Activated CD8-positive, alpha-beta memory T cell treated with anti-CD3 and anti-CD28 coated beads, Interleukin-2, amount 10 ng/mL, durations not matched to agents 7 days and 5 days (primary cell): ENCODE measurements at regions not wholly inside any gene's neighbourhood (a gene's known extent, or its start where the extent isn't known, plus 50 kb on each side); places are given as distances from the start of the nearest gene placed in this dataset.

Experiments
- ATAC-seq: fragments of 150-1000 bp; cut with Tn5 transposase; one replicate; pipeline ENCODE4 v1.10.0; 2021; ENCODE audit warnings: moderate library complexity
- CTCF ChIA-PET: fragments of 350-600 bp; sonication (Branson Sonifier 250); formaldehyde crosslinking; loops from one replicate; lab custom pipeline; 2021; ENCODE audit warnings: antibody characterized with exemption; lab: Charles Lee
- DNase-seq: peaks from one replicate; pipeline ENCODE4 v3.0.0-alpha.2; 2020
- H3K27ac Mint-ChIP-seq: one replicate; pipeline ENCODE4 v1.8.0; 2021; ENCODE audit warnings: mild to moderate bottlenecking, mixed read lengths
- H3K27me3 Mint-ChIP-seq: one replicate; pipeline ENCODE4 v1.8.0; 2021; ENCODE audit warnings: mixed read lengths
- H3K36me3 Mint-ChIP-seq: one replicate; pipeline ENCODE4 v1.8.0; 2021; ENCODE audit warnings: mild to moderate bottlenecking, mixed read lengths
- H3K4me1 Mint-ChIP-seq: one replicate; pipeline ENCODE4 v1.8.0; 2021; ENCODE audit warnings: mixed read lengths
- H3K4me3 Mint-ChIP-seq: one replicate; pipeline ENCODE4 v1.8.0; 2021; ENCODE audit warnings: mild to moderate bottlenecking, moderate library complexity, mixed read lengths
- H3K9me3 Mint-ChIP-seq: one replicate; pipeline ENCODE4 v1.8.0; 2022; ENCODE audit warnings: low read depth, mixed read lengths

- H3K9me3 Mint-ChIP-seq: no peaks in the 10 kb centered on the region
- CTCF ChIA-PET: no interaction called here
Observed at GRCh38 chr2:145185696-145186095, 665.8 kb upstream of the ZEB2 start.

GRCh38 chr2:145184741-145185651 lies 665.1 kb upstream of the ZEB2 start:
- CTCF ChIA-PET: no interaction called here
- H3K27me3 Mint-ChIP-seq: peaks cover 5% of the 10 kb centered on the region
- ATAC-seq: no peak

More at GRCh38 chr2:145185696-145186095, 665.8 kb upstream of the ZEB2 start:
- peaks cover 5% of the 10 kb centered on the region for H3K27me3 Mint-ChIP-seq
- H3K36me3 Mint-ChIP-seq: no peaks in the 10 kb centered on the region
- DNase-seq (no peak), ATAC-seq (no peak)
- no peaks in the 10 kb centered on the region for H3K4me1 Mint-ChIP-seq
- no peak overlapping the region for H3K27ac Mint-ChIP-seq
- no peak overlapping the region for H3K4me3 Mint-ChIP-seq

GRCh38 chr2:145169285-145169684 lies 649.4 kb upstream of the ZEB2 start:
- CTCF ChIA-PET: no interaction called here
- no peak for ATAC-seq
- H3K36me3 Mint-ChIP-seq: no peaks in the 10 kb centered on the region

More at GRCh38 chr2:145184741-145185651, 665.1 kb upstream of the ZEB2 start:
- DNase-seq: no peak
- H3K4me1 Mint-ChIP-seq: no peaks in the 10 kb centered on the region
- H3K36me3 Mint-ChIP-seq: no peaks in the 10 kb centered on the region
- H3K4me3 Mint-ChIP-seq: no peak overlapping the region
- no peak overlapping the region for H3K27ac Mint-ChIP-seq
- no peaks in the 10 kb centered on the region for H3K9me3 Mint-ChIP-seq

GRCh38 chr2:145168091-145168490 lies 648.2 kb upstream of the ZEB2 start:
- Mint-ChIP-seq H3K27ac (no peak overlapping the region), H3K9me3 (no peaks in the 10 kb centered on the region), H3K4me3 (no peak overlapping the region), H3K4me1 (no peaks in the 10 kb centered on the region), H3K36me3 (no peaks in the 10 kb centered on the region), H3K27me3 (no peaks in the 10 kb centered on the region)
- ATAC-seq (no peak), DNase-seq (no peak)
- CTCF ChIA-PET: interaction anchor here (1.2 kb wide), 1 partner anchor 13 kb away, joined by 3 read pairs; no protein-coding TSS in a partner anchor

More at GRCh38 chr2:145169285-145169684, 649.4 kb upstream of the ZEB2 start:
- Mint-ChIP-seq H3K4me1 (no peaks in the 10 kb centered on the region), H3K9me3 (no peaks in the 10 kb centered on the region), H3K4me3 (no peak overlapping the region), H3K27ac (no peak overlapping the region), H3K27me3 (no peaks in the 10 kb centered on the region)
- no peak for DNase-seq

- no peaks in the 10 kb centered on the region for H3K4me1 Mint-ChIP-seq
- no peaks in the 10 kb centered on the region for H3K27me3 Mint-ChIP-seq
- ATAC-seq (no peak), DNase-seq (no peak)
- H3K27ac Mint-ChIP-seq: no peak overlapping the region
- H3K4me3 Mint-ChIP-seq: no peak overlapping the region
- H3K9me3 Mint-ChIP-seq: peaks cover 3% of the 10 kb centered on the region
- no peaks in the 10 kb centered on the region for H3K36me3 Mint-ChIP-seq
- CTCF ChIA-PET: no interaction called here
Observed at GRCh38 chr2:145166731-145167302, 646.9 kb upstream of the ZEB2 start.

GRCh38 chr2:145161656-145162055 lies 641.7 kb upstream of the ZEB2 start:
- H3K9me3 Mint-ChIP-seq: peaks cover 3% of the 10 kb centered on the region
- no peaks in the 10 kb centered on the region for H3K4me1 Mint-ChIP-seq
- ATAC-seq: no peak

GRCh38 chr2:145160855-145161254 lies 640.9 kb upstream of the ZEB2 start:
- Mint-ChIP-seq H3K27ac (no peak overlapping the region), H3K4me3 (no peak overlapping the region), H3K27me3 (no peaks in the 10 kb centered on the region), H3K4me1 (no peaks in the 10 kb centered on the region), H3K36me3 (no peaks in the 10 kb centered on the region), H3K9me3 (peaks cover 3% of the 10 kb centered on the region)
- DNase-seq (no peak), ATAC-seq (no peak)
- CTCF ChIA-PET: no interaction called here

More at GRCh38 chr2:145161656-145162055, 641.7 kb upstream of the ZEB2 start:
- CTCF ChIA-PET: no interaction called here
- H3K27me3 Mint-ChIP-seq: no peaks in the 10 kb centered on the region
- no peaks in the 10 kb centered on the region for H3K36me3 Mint-ChIP-seq
- no peak overlapping the region for H3K27ac Mint-ChIP-seq
- DNase-seq: no peak
- no peak overlapping the region for H3K4me3 Mint-ChIP-seq

GRCh38 chr2:145159676-145160075 lies 639.8 kb upstream of the ZEB2 start:
- Mint-ChIP-seq H3K4me3 (no peak overlapping the region), H3K4me1 (no peaks in the 10 kb centered on the region), H3K27ac (no peak overlapping the region), H3K36me3 (no peaks in the 10 kb centered on the region), H3K9me3 (peaks cover 3% of the 10 kb centered on the region), H3K27me3 (no peaks in the 10 kb centered on the region)
- ATAC-seq (no peak), DNase-seq (no peak)
- CTCF ChIA-PET: no interaction called here

GRCh38 chr2:145157741-145158591 lies 638.0 kb upstream of the ZEB2 start:
- H3K27ac Mint-ChIP-seq: no peak overlapping the region
- ATAC-seq (no peak), DNase-seq (no peak)
- no peaks in the 10 kb centered on the region for H3K36me3 Mint-ChIP-seq
- no peak overlapping the region for H3K4me3 Mint-ChIP-seq
- no peaks in the 10 kb centered on the region for H3K27me3 Mint-ChIP-seq
- no peaks in the 10 kb centered on the region for H3K4me1 Mint-ChIP-seq
- CTCF ChIA-PET: no interaction called here
- peaks cover 3% of the 10 kb centered on the region for H3K9me3 Mint-ChIP-seq

- ATAC-seq (no peak), DNase-seq (no peak)
- Mint-ChIP-seq H3K27ac (no peak overlapping the region), H3K36me3 (no peaks in the 10 kb centered on the region), H3K27me3 (no peaks in the 10 kb centered on the region), H3K4me1 (no peaks in the 10 kb centered on the region), H3K9me3 (no peaks in the 10 kb centered on the region), H3K4me3 (no peak overlapping the region)
- CTCF ChIA-PET: no interaction called here
Observed at GRCh38 chr2:145157036-145157675, 637.2 kb upstream of the ZEB2 start.

GRCh38 chr2:145156199-145156598 lies 636.3 kb upstream of the ZEB2 start:
- no peak for ATAC-seq
- CTCF ChIA-PET: no interaction called here
- Mint-ChIP-seq H3K9me3 (no peaks in the 10 kb centered on the region), H3K4me1 (no peaks in the 10 kb centered on the region), H3K36me3 (no peaks in the 10 kb centered on the region), H3K27me3 (no peaks in the 10 kb centered on the region), H3K27ac (no peak overlapping the region), H3K4me3 (no peak overlapping the region)
- no peak for DNase-seq

GRCh38 chr2:145155196-145155595 lies 635.3 kb upstream of the ZEB2 start:
- H3K36me3 Mint-ChIP-seq: no peaks in the 10 kb centered on the region
- H3K9me3 Mint-ChIP-seq: no peaks in the 10 kb centered on the region
- H3K4me1 Mint-ChIP-seq: no peaks in the 10 kb centered on the region
- ATAC-seq: no peak
- H3K4me3 Mint-ChIP-seq: no peak overlapping the region
- no peak overlapping the region for H3K27ac Mint-ChIP-seq
- CTCF ChIA-PET: no interaction called here
- no peaks in the 10 kb centered on the region for H3K27me3 Mint-ChIP-seq
- DNase-seq: no peak

- Mint-ChIP-seq H3K9me3 (no peaks in the 10 kb centered on the region), H3K4me3 (no peak overlapping the region), H3K4me1 (no peaks in the 10 kb centered on the region), H3K27me3 (no peaks in the 10 kb centered on the region), H3K27ac (no peak overlapping the region), H3K36me3 (no peaks in the 10 kb centered on the region)
- no peak for DNase-seq
- CTCF ChIA-PET: interaction anchor here (0.7 kb wide), 1 partner anchor 14 kb away, joined by 3 read pairs; no protein-coding TSS in a partner anchor
- ATAC-seq: no peak
Observed at GRCh38 chr2:145154731-145155130, 634.8 kb upstream of the ZEB2 start.
